DMS153 treated with DMSO at 0.1 percent for 48 hours (cell line): ENCODE measurements at regions not wholly inside any gene's neighbourhood (a gene's known extent, or its start where the extent isn't known, plus 50 kb on each side); places are given as distances from the start of the nearest gene placed in this dataset.
"Not testable (repeated sequence)": the region's sequence is repeated elsewhere in the genome, so short reads cannot be mapped to it uniquely, and the experiment has no call there.

ENCODE experiments used
- DNase-seq: peaks from one replicate; lab custom pipeline; 2025; ENCODE audit not compliant: unreplicated experiment; lab: John Stamatoyannopoulos, UW

DNA sequence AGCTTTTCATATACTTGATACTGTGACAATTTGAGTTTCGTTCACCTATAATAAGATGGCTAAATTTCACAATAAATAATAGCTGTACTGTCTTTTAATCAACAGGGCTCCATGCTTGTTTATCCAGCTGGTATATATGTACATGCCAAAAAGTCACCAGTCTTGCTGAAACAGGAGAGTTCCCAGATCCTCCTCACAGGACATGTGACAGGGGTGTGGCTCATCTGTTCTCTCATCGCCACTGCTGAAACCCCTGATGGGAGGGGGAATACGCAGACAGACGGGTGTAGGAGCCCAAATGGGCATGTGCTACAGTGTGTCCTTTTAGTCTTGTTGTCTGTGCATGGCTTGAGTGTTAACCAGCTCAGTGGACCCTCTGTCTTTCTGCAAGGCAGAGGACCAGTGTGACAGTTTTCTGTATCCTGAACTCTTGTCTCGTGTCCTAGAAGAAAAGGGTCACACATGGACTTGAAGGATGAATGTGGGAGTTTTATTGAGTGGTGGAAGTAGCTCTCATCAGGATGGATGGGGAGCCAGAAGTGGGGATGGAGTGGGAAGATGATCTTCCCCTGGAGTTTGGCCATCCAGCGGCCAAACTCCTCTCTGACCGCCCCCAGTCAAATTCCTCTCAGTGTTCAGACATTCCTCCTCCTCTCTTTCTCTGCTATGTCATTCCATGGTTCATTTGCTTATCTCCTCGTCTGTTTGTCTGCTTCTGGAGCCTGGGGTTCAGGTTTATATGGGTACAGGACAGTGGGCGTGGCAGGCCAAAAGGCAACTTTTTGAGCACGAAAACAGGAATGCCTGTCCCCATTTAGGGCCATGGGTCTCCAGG lies 113.1 kb upstream of the NECTIN3 start:
- DNase-seq: no peak

DNA sequence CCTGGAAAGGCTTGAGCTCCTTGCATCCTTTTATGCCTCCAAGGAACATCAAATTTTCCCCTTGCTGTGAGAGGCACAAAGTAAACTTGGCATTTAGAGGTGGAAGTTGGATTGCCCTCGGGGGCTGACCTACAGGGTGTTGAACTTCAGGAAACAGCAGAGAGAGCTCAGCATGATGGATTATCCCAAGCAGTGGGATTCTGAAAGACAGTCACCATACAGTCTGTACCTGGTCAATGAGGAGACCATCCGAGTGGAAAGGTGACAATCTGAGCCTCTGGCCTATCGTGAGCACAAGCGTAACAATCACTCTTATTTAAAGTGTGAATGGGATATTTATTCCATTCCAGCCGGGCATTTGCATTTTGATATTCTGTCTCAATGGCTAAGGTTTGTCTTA lies 105.6 kb upstream of the NECTIN3 start:
- no peak for DNase-seq

DNA sequence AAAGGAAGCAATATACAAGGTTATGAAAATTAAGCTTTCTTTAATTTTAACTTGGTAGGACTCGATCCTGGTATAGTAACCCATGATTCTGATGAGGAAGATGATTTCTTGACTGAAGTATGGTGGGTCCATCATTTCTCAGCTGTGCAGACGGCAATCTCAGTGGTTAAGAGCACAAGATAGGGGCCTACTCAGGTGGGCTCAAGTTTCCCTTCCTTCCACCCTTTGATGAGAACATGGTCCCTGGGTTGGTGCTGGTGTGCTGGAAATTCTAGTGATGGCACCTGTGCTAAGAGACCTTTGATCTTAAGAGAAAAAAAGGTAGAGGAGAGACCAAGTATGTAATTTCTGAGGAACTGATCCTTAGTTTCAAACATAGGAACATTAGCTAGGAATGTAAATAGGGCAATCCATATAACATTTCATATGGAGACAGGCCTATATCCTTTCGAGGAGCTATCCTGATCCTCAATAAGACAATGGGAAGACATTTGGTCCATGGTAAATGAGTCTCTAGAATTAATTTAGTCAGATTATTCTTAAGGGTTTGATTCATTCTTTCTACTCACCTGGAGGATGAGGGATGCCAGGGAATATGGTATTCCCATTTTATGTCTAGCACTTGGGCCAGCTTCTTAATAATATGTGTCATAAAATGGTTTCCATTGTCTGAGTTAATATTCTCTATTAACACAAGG lies 104.5 kb upstream of the NECTIN3 start:
- DNase-seq: no peak

DNA sequence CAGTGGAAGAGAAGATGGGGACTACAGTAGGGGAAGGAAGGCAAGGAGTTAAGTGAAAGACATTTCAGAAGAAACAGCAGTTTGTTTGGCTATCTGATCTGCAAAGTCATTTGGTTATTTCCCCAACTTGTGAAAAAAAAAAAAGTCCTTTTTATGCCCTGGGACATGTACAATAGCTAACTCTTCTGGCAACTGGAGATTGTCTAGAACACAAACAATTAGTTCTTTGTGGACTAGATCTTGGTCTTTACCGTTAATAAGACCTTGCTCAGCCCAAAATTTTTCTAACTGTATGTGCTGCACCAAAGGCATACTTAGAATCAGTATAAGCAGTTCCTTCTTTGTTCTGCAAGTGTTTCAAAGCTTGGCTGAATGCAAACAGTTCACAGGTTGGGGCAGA lies 103.5 kb upstream of the NECTIN3 start:
- DNase-seq: no peak

DNA sequence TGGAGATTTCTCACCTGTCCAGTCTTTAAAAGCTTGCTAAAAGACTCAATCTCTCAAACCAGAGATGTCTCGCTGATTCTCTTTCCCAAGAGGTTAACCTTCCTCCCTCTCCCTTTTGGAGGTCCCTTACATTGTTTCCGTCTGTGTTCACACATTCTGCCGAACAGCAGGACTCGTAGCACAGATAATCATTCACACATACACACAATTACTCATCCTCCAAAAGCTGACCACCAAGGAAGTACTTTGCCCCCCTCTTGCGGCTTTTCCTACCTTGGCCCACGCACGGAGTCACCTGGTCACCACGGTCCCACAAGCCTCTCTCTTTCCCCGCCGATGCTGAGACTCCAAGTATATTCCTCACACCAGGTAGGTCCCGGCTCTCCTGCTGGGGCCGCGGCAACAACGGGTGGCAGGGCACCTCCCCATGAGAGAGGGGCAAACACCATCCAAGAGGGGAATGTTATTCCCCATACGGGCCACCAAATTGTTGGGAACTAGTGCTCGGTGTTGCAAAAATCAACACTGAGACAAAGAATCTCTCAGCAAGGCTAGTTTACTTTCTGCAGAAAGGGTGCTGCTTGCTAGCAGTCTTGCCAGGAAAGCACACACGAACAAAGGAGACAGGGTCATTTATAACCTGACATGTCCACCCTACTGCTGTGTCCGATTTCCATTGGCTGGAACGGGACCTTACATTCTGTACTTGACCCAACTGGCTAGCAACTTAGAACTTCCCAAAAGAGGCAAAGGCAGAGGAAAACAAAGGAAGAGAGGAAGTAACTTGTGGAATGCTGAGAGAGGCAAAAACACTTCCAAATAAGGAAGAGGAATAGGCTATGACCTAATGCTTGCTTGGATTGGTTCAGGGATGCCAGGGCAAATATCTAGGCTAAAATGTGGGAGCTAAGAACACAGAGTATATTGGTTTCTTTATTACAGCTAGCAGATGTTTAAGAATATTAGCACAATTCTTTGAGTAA lies 102.1 kb upstream of the NECTIN3 start:
- no peak for DNase-seq

DNA sequence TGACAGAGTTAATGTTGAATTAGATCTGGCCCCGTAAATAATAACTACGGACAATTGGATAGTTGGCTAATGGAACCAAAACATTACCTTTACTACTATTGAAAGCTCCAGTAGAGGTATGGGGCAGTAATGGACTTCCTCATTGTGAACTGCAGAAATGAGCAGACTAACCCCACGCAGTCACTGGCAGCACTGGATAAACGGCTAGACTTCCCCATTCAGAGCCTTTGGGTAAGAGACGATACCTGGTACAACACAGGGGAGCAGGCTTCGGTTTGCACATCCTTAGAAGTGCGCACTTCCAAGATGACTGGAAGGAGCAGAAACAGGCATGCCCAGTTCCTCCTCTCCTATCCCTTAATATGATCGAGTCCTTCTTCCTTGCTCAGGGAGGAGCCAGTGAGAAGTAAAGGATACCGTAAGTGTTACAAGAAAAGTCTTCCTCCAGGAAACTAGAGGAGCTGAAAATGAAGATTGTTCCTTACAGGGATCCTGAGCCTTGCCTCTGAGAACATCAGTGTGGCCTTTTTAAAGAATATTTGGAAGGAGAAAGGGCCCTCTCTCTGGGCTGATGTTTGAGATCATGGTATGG lies 100.5 kb upstream of the NECTIN3 start:
- no peak for DNase-seq

DNA sequence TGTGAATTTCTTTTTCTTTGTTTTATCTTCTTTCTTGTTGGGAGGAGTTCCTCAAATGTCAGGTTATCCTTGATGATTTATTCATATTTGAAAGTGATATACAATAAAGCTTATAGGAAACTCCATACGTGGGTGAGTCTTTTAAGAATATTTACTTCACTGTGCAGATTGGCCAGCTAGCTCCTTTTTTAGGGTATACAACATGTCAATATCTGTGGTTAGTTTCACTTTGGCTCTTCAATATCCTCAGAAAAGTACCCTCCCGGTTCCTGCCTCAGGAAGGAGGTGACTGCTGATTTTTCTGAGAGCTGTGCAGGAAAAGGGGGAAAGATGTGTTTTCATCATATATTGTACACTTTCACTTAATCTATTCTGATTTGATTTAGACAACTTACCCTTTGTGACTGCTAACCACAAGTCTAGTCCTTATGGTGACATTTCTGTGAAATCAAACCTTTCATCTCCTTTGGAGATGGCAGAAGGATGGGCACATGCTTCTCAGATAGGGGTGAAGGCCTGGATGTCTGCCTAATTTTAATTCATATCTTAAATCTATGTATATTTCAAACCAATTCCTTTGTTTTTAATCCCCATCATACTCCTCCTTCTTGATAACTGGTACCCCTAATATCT lies 98.2 kb upstream of the NECTIN3 start:
- DNase-seq: no peak

DNA sequence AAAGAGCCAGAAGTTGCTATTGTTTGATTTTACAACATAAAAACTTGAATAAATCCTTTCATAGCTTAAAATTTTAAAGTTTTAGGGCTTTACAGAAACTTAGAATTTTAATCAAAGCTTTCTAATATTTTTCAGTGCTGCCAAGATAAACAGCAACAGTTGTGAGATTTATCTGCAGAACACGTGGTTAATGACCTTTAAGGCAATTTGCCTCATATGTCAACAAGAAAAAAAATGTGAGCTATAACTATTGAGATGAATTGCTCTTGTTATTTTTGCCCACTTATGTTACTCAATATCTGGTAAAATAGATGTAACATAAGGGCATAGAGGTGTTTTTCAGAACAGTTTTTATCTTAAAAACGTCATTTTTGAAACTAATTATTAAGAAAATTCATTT lies 96.7 kb upstream of the NECTIN3 start:
- no peak for DNase-seq

DNA sequence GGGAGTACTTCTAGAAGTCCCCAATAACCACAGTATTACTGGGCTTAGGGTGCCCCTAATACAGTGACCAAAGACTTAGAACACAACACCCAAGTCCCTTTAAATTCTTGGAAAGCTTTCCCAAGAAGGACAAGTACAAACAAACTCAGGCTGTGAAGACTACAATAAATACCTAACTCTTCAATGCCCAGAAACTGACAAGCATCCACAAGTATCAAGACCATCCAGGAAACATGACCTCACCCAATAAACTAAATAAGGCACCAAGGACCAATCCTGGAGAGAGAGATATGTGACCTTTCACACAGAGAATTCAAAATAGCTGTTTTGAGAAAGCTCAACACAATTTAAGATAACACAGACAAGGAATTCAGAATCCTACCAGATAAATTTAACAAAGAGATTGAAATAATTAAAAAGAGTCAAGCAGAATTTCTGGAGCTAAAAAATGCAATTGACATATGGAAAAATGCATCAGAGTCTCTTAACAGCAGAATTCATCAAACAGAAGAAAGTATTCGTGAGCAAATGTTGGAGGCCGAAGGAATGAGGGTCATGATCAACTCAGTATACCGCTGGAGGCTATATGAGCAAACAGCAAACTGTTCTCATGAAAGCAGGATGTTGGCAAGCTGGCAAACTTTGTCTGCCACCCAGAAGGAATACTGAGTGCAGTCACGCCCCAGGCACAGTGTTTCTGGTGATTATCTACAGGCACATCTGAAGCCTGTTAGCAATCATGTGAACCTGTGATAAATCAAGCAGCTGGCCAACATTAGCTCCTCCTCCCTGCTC lies 87.0 kb upstream of the NECTIN3 start:
- no peak for DNase-seq

DNA sequence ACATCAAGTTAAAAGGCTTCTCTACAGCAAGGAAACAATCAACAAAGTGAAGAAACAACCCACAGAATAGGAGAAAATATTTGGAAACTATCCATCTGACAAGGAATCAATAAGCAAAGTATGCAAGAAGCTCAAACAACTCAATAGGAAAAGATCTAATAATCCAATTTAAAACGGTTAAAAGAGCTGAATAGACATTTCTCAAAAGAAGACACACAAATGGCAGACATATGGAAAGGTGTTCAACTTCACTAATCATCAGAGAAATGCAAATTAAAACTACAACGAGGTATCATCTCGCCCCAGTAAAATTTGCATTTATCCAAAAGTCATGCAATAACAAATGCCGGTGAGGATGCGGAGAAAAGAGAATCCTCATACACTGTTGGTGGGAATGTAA lies 82.2 kb upstream of the NECTIN3 start:
- no peak for DNase-seq

DNA sequence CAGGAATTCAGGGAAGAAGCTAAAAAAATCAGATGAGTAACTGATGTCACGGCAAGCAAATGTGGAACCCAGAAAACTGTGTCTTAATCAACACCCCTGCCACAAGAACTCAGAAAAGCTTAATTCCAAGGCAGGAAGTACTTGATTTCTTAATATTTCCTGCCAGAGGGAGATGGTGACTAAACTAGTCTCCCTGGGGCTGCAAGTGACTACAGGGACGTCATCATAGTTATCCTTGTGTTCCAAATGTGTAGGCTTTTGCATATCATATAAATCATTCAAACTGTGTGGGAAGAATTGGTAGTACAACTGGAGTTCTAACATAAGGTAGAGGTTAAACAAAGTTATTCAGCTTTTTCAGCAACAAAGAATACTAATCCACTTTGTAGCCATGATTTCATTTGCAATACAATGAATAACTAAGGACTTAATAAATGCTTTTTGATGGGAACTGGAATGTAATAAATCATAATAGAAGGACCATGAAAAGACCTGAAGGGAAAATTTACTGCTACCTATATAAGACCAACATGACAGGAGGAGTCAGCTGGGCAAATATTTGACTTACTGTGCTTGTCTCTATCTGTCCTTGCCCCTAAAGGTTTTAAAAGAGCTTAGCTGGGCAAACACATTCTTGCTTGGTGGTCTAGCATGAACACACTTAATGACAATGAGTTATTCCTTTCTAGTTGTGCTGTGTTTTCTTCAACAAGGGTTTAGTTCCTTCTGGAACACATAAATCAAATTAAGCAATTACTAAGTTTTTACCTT lies 76.0 kb upstream of the NECTIN3 start:
- no peak for DNase-seq

DNA sequence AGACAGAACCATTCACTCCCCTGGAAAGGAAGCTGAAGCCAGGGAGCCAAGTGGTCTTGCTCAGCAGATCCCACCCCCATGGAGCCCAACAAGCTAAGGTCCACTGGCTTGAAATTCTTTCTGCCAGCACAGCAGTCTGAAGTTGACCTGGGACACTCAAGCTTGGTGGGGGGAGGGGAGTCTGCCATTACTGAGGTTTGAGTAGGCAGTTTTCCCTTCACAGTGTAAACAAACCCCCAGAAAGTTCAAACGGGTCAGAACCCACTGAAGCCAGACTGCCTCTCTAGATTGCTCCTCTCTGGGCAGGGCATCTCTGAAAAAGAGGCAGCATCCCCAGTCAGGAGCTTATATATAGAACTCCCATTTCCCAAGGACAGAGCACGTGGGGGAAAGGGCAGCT lies 72.8 kb upstream of the NECTIN3 start:
- DNase-seq: not testable (repeated sequence)

DNA sequence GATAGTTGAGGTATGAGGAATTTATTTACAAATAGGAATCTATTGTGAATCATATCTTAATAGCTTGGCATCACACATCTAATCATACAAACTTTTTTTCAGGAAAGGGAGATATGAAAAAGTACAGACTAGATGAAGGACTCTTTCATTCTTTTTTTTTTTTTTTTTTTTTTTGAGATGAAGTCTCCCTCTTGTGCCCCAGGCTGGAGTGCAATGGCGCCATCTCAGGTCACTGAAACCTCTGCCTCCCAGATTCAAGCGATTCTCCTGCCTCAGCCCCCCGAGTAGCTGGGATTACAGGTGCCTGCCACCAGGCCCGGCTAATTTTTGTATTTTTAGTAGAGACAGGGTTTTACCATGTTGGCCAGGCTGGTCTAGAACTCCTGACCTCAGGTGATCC lies 65.1 kb upstream of the NECTIN3 start:
- not testable (repeated sequence) for DNase-seq

DNA sequence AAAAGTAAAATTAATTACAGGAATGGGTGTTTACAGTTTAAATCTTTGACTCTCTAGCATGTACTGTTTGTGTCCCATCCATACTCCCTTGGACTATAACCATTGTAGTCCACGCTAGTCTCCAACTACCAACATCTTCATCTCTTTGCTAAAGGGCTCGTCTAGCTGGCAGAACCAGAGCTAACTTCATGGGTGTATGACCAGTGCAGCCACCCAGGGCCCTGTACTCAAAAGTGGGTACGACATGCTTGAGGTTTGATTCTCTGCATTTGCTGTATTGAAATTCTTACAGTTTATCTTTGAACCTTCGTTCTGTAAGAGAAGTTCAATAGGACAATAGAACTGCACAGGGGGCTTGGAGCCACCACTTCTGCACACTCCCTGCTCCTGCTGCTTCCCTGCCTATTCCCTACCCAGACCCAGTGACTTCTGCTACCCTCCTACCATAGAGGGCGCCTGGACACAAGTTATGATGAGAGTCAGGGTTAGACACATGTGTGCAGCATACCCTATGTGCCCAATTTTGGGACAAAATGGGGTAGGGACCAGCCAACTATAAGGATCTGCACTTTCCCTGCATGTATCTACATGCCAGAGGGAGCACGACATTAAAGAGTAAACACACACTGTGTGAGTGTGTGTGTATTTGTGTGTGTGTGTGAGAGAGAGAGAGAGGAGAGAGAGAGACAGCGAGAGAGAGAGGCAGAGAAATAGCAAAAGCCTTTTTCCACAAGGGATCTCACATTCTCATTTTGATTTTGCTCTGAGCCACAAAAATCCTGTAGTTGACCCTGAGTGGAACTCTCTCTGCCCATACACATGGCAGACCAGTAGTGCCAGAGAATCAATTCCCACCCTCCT lies 59.0 kb upstream of the NECTIN3 start:
- no peak for DNase-seq
